GM12865 (cell line): ENCODE measurements at regions not wholly inside any gene's neighbourhood (a gene's known extent, or its start where the extent isn't known, plus 50 kb on each side); places are given as distances from the start of the nearest gene placed in this dataset.

Experiments
- DNase-seq: peaks from one replicate; pipeline ENCODE4 v3.0.0; 2010; ENCODE audit warnings: low read depth
- H3K4me3 ChIP-seq: 2 replicates; pipeline ENCODE4 v1.5.1; 2011; ENCODE audit warnings: mild to moderate bottlenecking, low read depth, low read length, control low read depth
- TF ChIP-seq, protein P1 (sequence below): IDR thresholded peaks from 2 replicates; pipeline ENCODE4 v1.5.1; 2011; ENCODE audit warnings: low read length, control low read depth, low read depth, inconsistent platforms; ENCODE audit not compliant: insufficient read depth; ENCODE audit errors: missing control alignments

DNA sequence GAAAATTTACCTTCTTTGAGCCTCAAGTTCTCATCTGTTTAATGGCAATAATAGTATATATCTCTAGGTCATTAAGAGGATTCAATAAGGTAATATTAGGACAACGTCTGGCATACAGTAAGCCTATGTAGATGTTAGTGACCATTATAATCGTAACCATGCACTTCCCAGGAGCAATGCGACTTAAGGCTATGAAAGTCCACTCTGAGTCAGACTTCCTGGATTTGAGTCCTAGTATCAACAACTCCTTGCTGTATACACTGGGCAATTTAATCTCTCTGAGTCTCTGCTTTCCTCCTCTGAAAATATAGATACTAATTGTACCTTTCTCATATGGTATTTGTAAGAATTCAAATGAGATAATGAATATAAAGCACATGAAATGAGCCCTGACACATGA, 168.1 kb upstream of the HDDC2 start:
- H3K4me3 ChIP-seq: no peak overlapping the region
- no peak for DNase-seq
- TF ChIP-seq, protein P1, sequence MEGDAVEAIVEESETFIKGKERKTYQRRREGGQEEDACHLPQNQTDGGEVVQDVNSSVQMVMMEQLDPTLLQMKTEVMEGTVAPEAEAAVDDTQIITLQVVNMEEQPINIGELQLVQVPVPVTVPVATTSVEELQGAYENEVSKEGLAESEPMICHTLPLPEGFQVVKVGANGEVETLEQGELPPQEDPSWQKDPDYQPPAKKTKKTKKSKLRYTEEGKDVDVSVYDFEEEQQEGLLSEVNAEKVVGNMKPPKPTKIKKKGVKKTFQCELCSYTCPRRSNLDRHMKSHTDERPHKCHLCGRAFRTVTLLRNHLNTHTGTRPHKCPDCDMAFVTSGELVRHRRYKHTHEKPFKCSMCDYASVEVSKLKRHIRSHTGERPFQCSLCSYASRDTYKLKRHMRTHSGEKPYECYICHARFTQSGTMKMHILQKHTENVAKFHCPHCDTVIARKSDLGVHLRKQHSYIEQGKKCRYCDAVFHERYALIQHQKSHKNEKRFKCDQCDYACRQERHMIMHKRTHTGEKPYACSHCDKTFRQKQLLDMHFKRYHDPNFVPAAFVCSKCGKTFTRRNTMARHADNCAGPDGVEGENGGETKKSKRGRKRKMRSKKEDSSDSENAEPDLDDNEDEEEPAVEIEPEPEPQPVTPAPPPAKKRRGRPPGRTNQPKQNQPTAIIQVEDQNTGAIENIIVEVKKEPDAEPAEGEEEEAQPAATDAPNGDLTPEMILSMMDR: no peak

DNA sequence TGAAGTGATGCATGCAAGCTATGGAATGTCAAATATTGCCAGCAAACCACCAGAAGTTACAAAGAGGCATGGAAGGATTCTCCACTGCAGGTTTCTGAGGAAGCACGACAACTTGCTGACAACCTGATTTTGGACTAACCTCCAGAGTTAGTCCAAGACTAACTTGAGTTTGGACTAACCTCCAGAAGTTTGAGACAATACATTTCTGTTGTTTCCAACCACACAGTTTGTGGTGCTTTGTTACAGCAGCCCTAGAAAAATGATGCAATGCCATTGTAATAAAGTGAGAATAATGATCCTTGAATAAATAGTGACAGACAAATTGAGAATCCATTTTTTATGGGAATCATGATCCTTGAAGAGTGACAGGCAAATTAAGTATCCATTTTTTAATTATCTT, 169.9 kb upstream of the HDDC2 start:
- TF ChIP-seq, protein P1: no peak
- H3K4me3 ChIP-seq: no peak overlapping the region
- DNase-seq: no peak

DNA sequence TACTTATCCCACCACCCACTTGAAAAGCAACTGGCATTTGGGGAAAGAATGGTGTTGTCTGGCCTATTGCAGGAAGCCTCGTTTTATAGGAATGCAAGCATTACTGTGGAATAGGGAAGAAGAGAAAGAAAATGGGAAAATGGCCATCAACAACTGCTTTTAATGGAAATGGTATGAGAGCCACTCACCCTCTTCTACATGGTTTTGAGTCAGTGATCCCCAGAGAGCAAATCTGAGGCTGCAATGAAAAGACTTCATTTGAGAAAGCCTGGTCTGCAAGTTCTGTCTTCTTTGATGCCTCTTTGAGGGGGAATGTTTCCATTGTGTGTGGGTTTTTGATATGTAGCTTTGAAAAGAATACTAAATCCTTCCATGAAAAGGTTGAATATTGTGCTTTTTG, 172.3 kb upstream of the HDDC2 start:
- TF ChIP-seq, protein P1: no peak
- H3K4me3 ChIP-seq: no peak overlapping the region
- DNase-seq: no peak

DNA sequence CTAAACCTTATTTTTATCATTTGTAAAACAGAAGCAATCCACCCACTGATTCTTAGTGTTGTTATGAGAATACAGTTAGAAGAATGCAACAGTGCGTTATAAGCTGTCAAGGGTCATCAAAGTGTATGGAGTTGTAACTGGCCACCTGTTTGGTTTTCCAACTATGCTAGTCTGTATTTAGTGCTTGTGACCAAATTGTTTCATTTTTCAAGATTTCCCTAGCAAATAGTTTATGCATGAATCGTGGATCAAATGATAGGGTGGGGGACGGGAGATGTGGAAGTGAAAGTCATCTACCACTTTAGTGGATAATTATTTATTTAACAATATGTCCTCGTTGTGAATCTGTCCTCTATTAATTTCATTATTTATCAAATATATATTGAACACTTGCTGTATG, 175.4 kb upstream of the HDDC2 start:
- H3K4me3 ChIP-seq: no peak overlapping the region
- TF ChIP-seq, protein P1: no peak
- no peak for DNase-seq

DNA sequence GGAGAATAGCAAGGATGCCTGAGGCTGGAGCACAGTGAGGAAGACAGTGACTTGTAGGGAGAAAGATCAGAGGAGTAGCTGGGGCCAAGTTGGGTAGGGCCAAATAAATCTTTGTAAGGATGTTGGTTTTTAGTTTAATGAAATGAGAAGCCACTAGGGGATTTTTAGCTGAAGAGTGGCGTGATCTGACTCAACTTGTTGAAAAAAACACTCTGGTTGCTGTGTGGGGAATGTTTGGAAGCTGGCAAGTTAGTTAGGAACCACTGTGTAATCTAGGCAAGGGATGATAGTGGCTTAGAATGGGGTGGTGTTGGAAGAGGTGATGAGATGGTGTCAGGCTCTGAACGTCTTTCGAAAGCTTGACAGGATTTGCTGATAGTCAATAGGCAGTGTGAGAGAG, 176.1 kb upstream of the HDDC2 start:
- DNase-seq: no peak
- TF ChIP-seq, protein P1: no peak

DNA sequence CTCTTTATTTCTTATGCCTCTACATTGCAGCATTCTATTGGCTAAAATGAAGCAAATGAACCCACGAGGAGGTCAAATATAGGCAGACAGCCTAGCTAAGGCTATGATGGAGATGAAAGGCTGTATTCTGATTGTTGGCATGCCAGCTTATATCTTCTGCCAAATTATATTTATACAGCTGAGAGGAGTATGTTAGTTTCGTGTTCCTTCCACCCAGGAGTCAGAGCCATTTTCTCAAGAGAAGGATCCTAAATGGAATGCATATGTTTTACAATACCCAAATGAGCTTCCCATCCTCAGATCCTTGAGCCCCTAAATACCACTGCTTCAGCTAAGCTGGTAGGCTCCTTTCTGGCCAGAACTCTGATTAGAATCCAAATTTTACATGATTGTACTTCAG, 178.4 kb upstream of the HDDC2 start:
- H3K4me3 ChIP-seq: no peak overlapping the region
- TF ChIP-seq, protein P1: no peak
- DNase-seq: no peak

More for the DNA sequence above, 176.1 kb upstream of the HDDC2 start:
- no peak overlapping the region for H3K4me3 ChIP-seq

DNA sequence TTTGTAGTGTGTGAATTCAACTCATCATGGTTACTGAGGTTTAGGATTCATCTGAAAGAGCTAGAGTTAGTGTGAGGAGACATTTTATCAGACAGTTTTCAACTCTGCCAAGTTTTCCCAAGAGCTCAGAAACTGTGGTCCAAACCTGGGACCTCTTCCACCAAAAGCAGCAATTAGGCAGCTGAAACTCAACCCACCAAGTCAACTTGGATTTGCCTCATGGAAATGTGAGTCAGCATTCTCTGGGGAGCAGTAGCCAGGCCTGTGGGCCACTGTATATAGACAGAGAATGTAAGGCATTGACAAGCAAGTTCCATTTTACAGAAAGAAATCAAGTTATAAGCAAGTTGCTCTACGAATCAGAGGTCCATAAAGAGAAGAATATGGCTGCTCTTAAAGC, 178.8 kb upstream of the HDDC2 start:
- H3K4me3 ChIP-seq: no peak overlapping the region
- no peak for DNase-seq
- TF ChIP-seq, protein P1: no peak
